Left renal pelvis (tissue), 4 donors: ENCODE measurements at regions not wholly inside any gene's neighbourhood (a gene's known extent, or its start where the extent isn't known, plus 50 kb on each side); places are given as distances from the start of the nearest gene placed in this dataset.

Source experiments
- DNase-seq, 4 donors: peaks; one replicate each; pipeline ENCODE4 v3.0.0-alpha.2; 2013; ENCODE audit warnings: low read depth in 4 of 4, low spot score in 3 of 4

- no peak for DNase-seq
Observed at GRCh38 chr15:26477044-26477443, 295.8 kb downstream of the GABRB3 start.

GRCh38 chr15:26475554-26475953, 297.3 kb downstream of the GABRB3 start:
- no peak for DNase-seq

- DNase-seq = no peak
Observed at GRCh38 chr15:26472661-26473060, 300.2 kb downstream of the GABRB3 start.

- no peak for DNase-seq
Observed at GRCh38 chr15:26461847-26462608, 310.8 kb downstream of the GABRB3 start.

GRCh38 chr15:26460165-26460564, 312.7 kb downstream of the GABRB3 start:
- no peak for DNase-seq

GRCh38 chr15:26455828-26456227, 317.0 kb downstream of the GABRB3 start:
- DNase-seq = no peak

GRCh38 chr15:26453914-26454313, 319.0 kb downstream of the GABRB3 start:
- DNase-seq = no peak

- DNase-seq = no peak
Observed at GRCh38 chr15:26451995-26452394, 320.9 kb downstream of the GABRB3 start.

- DNase-seq = no peak
Observed at GRCh38 chr15:26449291-26449690, 323.6 kb downstream of the GABRB3 start.

- DNase-seq = no peak
Observed at GRCh38 chr15:26443321-26443720, 329.5 kb downstream of the GABRB3 start.

GRCh38 chr15:26442680-26443079, 330.2 kb downstream of the GABRB3 start:
- DNase-seq = no peak

GRCh38 chr15:26439681-26440080, 333.2 kb downstream of the GABRB3 start:
- DNase-seq = no peak

- DNase-seq = no peak
Observed at GRCh38 chr15:26438718-26439117, 334.1 kb downstream of the GABRB3 start.

GRCh38 chr15:26438316-26438715, 334.6 kb downstream of the GABRB3 start:
- DNase-seq = no peak

- no peak for DNase-seq
Observed at GRCh38 chr15:26433818-26434217, 339.0 kb downstream of the GABRB3 start.

GRCh38 chr15:26433060-26433459, 339.8 kb downstream of the GABRB3 start:
- DNase-seq = no peak

GRCh38 chr15:26421065-26421464, 351.8 kb downstream of the GABRB3 start:
- no peak for DNase-seq

- no peak for DNase-seq
Observed at GRCh38 chr15:26395624-26396023, 377.2 kb downstream of the GABRB3 start.

- DNase-seq = no peak
Observed at GRCh38 chr15:26394801-26395200, 378.1 kb downstream of the GABRB3 start.

- DNase-seq = no peak
Observed at GRCh38 chr15:26392956-26393355, 379.9 kb downstream of the GABRB3 start.

- DNase-seq = no peak
Observed at GRCh38 chr15:26391567-26392194, 381.2 kb downstream of the GABRB3 start.

- no peak for DNase-seq
Observed at GRCh38 chr15:26382444-26383072, 390.3 kb downstream of the GABRB3 start.
